Peyer's patch (tissue), 4 donors: ENCODE measurements at regions not wholly inside any gene's neighbourhood (a gene's known extent, or its start where the extent isn't known, plus 50 kb on each side); places are given as distances from the start of the nearest gene placed in this dataset.

Experiments used
- POLR2A ChIP-seq, 2 donors: fragments of 450-650 bp; IDR thresholded peaks; one replicate each; pipeline ENCODE4 v1.5.1; 2017; ENCODE audit warnings: antibody characterized with exemption in 2 of 2, mild to moderate bottlenecking in 2 of 2, moderate library complexity in 2 of 2
- TF ChIP-seq, protein P1 (sequence below), 6 experiments: fragments of 450-650 bp in 4 of 6; fragments of 200-600 bp in 2 of 6; sonication (generic) in 1 of 6; IDR thresholded peaks; one replicate each; pipeline ENCODE4 v1.5.1; 2017 to 2019; ENCODE audit warnings: antibody characterized with exemption in 6 of 6, mild to moderate bottlenecking in 3 of 6, moderate library complexity in 1 of 6

DNA sequence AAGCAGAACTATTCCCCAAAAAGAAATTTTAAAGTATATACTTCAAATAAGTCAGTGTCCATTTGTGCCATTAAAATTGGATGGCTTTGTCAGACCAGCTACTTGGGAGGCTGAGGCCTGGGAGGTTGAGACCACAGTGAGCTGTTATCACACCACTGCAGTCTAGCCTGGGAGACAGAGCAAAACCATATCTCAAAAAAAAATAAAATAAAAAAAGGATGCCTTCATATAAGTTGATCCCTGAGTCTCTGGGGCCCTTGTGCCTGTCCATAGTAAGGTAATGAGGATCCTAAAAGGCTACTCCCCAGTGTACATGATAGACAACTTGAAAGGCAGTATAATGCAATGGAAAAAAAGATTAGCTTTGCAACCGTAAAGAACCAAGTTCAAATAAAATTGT lies 81.2 kb upstream of the BARHL2 start:
- TF ChIP-seq, protein P1, sequence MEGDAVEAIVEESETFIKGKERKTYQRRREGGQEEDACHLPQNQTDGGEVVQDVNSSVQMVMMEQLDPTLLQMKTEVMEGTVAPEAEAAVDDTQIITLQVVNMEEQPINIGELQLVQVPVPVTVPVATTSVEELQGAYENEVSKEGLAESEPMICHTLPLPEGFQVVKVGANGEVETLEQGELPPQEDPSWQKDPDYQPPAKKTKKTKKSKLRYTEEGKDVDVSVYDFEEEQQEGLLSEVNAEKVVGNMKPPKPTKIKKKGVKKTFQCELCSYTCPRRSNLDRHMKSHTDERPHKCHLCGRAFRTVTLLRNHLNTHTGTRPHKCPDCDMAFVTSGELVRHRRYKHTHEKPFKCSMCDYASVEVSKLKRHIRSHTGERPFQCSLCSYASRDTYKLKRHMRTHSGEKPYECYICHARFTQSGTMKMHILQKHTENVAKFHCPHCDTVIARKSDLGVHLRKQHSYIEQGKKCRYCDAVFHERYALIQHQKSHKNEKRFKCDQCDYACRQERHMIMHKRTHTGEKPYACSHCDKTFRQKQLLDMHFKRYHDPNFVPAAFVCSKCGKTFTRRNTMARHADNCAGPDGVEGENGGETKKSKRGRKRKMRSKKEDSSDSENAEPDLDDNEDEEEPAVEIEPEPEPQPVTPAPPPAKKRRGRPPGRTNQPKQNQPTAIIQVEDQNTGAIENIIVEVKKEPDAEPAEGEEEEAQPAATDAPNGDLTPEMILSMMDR (IDR thresholded peaks at IDR 0.05): no peak
- no peak for TF ChIP-seq POLR2A (IDR thresholded peaks at IDR 0.05)
